Osteocyte (in vitro differentiated cells): ENCODE measurements at regions not wholly inside any gene's neighbourhood (a gene's known extent, or its start where the extent isn't known, plus 50 kb on each side); places are given as distances from the start of the nearest gene placed in this dataset.

ENCODE experiments used
- DNase-seq: peaks from one replicate; pipeline ENCODE4 v3.0.0; 2021; ENCODE audit warnings: mixed read lengths; ENCODE audit not compliant: unreplicated experiment; ENCODE audit errors: extremely low spot score
- H3K27ac Mint-ChIP-seq: one replicate; pipeline ENCODE4 v1.8.0; 2021; ENCODE audit warnings: mild to moderate bottlenecking, mixed read lengths; ENCODE audit not compliant: unreplicated experiment
- H3K27me3 Mint-ChIP-seq: one replicate; pipeline ENCODE4 v1.8.0; 2021; ENCODE audit warnings: mixed read lengths; ENCODE audit not compliant: unreplicated experiment
- H3K36me3 Mint-ChIP-seq: one replicate; pipeline ENCODE4 v1.8.0; 2021; ENCODE audit warnings: mixed read lengths; ENCODE audit not compliant: unreplicated experiment
- H3K4me1 Mint-ChIP-seq: one replicate; pipeline ENCODE4 v1.8.0; 2021; ENCODE audit warnings: mixed read lengths; ENCODE audit not compliant: unreplicated experiment
- H3K4me3 Mint-ChIP-seq: one replicate; pipeline ENCODE4 v1.8.0; 2021; ENCODE audit warnings: mild to moderate bottlenecking, moderate library complexity, mixed read lengths; ENCODE audit not compliant: unreplicated experiment
- H3K9me3 Mint-ChIP-seq: one replicate; pipeline ENCODE4 v1.8.0; 2021; ENCODE audit warnings: mixed read lengths; ENCODE audit not compliant: unreplicated experiment
- TF ChIP-seq, protein P1 (sequence below): fragments of 200-600 bp; sonication (generic); IDR thresholded peaks from 2 replicates; pipeline ENCODE4 v1.5.0; 2021; ENCODE audit warnings: antibody characterized with exemption, mild to moderate bottlenecking, moderate library complexity

DNA sequence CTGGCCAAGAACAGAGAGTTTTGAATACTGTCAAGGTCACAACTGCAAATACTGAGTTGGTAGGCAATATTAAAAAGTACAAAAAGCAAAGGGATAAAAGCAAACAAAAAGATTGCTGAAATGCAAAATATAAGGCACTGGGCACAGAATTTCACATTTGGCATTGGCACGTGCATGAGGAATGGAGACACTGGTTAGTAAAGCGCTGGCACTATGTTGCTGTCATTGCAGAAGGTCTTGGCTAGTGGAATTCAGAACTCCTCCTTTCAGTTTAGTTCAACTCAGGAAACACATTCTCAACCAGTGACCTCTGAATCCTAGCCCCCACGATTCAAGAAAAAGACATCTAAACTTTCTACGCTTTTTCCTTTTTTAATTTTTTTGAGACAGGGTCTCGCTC, 111.8 kb upstream of the PSMD7 start:
- Mint-ChIP-seq H3K4me3 (no peak overlapping the region), H3K27me3 (peaks cover 3% of the 10 kb centered on the region), H3K27ac (no peak overlapping the region), H3K9me3 (peaks cover 17% of the 10 kb centered on the region), H3K36me3 (no peaks in the 10 kb centered on the region), H3K4me1 (peaks cover 17% of the 10 kb centered on the region)
- DNase-seq, result no peak
- TF ChIP-seq, protein P1, sequence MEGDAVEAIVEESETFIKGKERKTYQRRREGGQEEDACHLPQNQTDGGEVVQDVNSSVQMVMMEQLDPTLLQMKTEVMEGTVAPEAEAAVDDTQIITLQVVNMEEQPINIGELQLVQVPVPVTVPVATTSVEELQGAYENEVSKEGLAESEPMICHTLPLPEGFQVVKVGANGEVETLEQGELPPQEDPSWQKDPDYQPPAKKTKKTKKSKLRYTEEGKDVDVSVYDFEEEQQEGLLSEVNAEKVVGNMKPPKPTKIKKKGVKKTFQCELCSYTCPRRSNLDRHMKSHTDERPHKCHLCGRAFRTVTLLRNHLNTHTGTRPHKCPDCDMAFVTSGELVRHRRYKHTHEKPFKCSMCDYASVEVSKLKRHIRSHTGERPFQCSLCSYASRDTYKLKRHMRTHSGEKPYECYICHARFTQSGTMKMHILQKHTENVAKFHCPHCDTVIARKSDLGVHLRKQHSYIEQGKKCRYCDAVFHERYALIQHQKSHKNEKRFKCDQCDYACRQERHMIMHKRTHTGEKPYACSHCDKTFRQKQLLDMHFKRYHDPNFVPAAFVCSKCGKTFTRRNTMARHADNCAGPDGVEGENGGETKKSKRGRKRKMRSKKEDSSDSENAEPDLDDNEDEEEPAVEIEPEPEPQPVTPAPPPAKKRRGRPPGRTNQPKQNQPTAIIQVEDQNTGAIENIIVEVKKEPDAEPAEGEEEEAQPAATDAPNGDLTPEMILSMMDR, result no peak

DNA sequence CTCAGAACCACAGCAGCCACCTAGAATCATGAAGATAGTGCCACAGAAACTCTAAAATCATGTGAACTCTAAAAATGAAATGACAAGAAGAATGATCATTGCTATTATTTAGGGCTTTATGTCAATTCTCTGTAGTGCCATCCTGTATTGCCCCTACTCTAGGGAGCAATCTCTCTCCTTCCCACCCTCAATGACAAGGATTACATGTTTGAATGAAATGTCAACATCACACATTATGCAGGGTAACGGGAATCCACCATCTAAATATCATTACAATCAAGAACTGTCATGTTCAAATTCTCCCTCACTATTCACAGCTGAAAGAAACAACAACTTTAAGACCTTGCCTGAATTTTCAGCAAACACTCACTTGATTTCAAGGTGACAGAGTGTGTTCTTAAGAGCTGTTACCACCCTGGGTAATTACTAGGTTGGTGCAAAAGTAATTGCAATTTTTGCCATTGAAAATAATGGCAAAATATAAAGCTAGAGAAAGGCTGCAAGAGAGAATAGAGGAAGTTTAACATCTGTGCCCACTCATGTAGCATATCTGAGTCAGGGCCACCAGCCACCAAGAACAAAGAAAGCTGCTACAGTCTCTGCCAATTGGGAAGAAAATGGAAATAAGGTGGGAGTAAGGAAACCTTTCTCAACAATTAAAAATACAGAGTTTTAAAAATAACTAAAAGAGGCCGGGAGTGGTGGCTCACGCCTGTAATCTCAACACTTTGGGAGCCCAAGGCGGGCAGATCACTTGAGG, 112.8 kb upstream of the PSMD7 start:
- TF ChIP-seq, protein P1, result no peak
- no peak overlapping the region for H3K27ac Mint-ChIP-seq
- peaks cover 5% of the 10 kb centered on the region for H3K27me3 Mint-ChIP-seq

DNA sequence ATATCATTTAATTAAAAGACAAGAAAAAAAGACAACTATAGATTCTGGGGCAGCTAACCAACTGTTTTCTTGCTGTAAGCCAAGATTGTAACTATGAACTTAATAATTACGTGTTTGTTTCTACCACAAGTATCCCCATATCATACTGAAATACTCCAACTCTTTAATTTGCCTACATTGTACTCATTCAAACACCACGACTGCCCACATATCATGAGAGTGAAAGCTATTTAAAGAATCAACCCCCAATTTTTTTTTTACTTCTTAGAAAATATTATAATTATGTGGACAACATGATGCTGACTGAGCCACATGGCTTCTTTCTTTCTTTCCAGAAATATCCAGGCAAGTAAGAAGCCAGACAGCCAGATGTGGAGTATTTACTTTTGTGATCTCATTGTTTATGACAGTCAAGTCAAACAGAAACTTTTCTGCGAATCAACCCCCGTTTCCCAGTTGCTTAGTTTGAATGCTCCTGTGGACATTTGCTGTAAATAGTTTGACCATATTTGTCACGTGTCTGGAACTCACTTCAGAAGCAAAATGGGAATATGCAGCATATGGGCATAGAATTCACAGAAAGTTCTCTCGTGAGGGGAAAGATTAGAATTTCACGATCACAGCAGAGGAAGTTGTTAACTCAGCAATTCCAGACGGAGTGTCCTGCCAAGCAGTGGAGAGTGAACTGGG, 126.8 kb upstream of the PSMD7 start:
- Mint-ChIP-seq H3K27ac (no peak overlapping the region), H3K4me3 (peak overlapping the region; percentile 15), H3K27me3 (peaks cover 5% of the 10 kb centered on the region), H3K9me3 (no peaks in the 10 kb centered on the region), H3K36me3 (no peaks in the 10 kb centered on the region), H3K4me1 (peaks cover 4% of the 10 kb centered on the region)
- TF ChIP-seq, protein P1, result no peak
- DNase-seq, result no peak

More for the DNA sequence above, 112.8 kb upstream of the PSMD7 start:
- H3K4me1 Mint-ChIP-seq, result peaks cover 17% of the 10 kb centered on the region
- no peaks in the 10 kb centered on the region for H3K36me3 Mint-ChIP-seq
- H3K9me3 Mint-ChIP-seq, result peaks cover 17% of the 10 kb centered on the region
- no peak overlapping the region for H3K4me3 Mint-ChIP-seq
- DNase-seq, result no peak

DNA sequence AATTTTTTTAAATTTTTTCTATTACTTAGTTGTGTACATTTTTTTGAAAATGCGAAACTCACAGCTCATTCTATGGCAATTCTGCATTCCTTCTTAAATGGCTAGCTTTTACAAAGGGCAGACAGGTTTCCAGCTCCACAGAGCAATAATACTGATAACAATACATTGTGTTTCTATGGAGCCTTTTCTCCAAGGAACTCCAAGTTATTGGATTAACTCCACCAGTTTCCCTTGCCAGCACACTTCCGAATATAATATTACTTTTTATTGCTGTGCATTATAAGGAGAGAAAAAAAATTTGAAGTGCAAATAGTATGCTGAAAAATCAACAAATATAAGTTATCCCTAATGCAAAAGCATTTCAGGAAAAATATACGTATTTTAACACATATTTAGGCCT, 127.5 kb upstream of the PSMD7 start:
- Mint-ChIP-seq H3K27me3 (peaks cover 11% of the 10 kb centered on the region), H3K36me3 (no peaks in the 10 kb centered on the region), H3K4me3 (no peak overlapping the region), H3K27ac (no peak overlapping the region), H3K9me3 (no peaks in the 10 kb centered on the region), H3K4me1 (peaks cover 4% of the 10 kb centered on the region)
- DNase-seq, result no peak
- TF ChIP-seq, protein P1, result no peak

DNA sequence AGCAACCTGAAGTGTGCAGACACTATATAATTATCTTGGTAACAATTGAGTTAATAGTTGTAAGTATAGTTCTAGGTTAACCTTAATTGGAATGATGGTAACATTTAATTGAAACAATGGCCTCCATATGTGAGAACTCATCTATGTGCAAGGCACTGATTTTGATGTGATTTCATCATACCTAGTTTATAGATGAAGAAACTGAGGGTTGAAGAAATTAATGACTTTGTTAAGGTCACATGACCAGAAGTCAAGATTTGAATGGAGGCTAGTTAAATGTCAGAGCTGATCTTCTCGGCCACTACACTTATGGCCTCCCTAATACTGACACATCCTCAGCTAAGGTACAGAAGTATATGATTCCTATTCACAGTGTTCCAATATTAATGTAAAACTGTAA, 128.2 kb upstream of the PSMD7 start:
- Mint-ChIP-seq H3K9me3 (no peaks in the 10 kb centered on the region), H3K36me3 (no peaks in the 10 kb centered on the region), H3K27ac (no peak overlapping the region), H3K4me3 (no peak overlapping the region), H3K4me1 (peaks cover 4% of the 10 kb centered on the region), H3K27me3 (peaks cover 14% of the 10 kb centered on the region)
- TF ChIP-seq, protein P1, result no peak
- DNase-seq, result no peak
